Suprapubic skin (tissue), 3 donors: ENCODE measurements at regions not wholly inside any gene's neighbourhood (a gene's known extent, or its start where the extent isn't known, plus 50 kb on each side); places are given as distances from the start of the nearest gene placed in this dataset.

Experiments
- EP300 ChIP-seq: sonication (generic); formaldehyde crosslinking; IDR thresholded peaks from one replicate; pipeline ENCODE4 v1.6.1; 2017; ENCODE audit warnings: antibody characterized with exemption
- POLR2A ChIP-seq, 2 donors: fragments of 450-650 bp; IDR thresholded peaks; one replicate each; pipeline ENCODE4 v1.6.1; 2017; ENCODE audit warnings: antibody characterized with exemption in 2 of 2, mild to moderate bottlenecking in 2 of 2, moderate library complexity in 2 of 2
- TF ChIP-seq, protein P1 (sequence below), 2 donors: fragments of 200-600 bp in 1 of 2; fragments of 450-650 bp in 1 of 2; sonication (generic) in 1 of 2; IDR thresholded peaks; one replicate each; pipeline ENCODE4 v1.5.1; 2016 to 2019; ENCODE audit warnings: antibody characterized with exemption in 2 of 2, mild to moderate bottlenecking in 1 of 2, moderate library complexity in 1 of 2

DNA sequence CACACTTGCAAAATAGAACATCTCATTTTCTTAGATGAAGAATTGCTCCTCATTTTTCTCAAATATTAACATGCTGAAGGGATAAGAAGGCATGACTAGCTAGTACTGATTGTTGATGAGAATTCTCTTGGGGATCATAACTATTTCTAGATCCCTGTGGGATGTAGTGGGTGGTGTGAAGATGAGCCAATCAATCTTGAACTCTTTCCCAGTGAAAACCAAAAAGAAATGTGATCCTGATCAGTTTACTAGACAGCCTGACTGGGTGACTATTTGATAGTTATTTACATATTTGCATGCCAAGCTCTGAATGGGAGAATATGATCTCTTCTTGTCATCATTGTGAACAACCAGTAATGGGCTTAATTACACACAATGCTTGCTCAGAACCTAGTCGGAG lies 63.7 kb downstream of the ZIC1 start:
- no peak for TF ChIP-seq POLR2A (IDR thresholded peaks at IDR 0.05)
- TF ChIP-seq, protein P1, sequence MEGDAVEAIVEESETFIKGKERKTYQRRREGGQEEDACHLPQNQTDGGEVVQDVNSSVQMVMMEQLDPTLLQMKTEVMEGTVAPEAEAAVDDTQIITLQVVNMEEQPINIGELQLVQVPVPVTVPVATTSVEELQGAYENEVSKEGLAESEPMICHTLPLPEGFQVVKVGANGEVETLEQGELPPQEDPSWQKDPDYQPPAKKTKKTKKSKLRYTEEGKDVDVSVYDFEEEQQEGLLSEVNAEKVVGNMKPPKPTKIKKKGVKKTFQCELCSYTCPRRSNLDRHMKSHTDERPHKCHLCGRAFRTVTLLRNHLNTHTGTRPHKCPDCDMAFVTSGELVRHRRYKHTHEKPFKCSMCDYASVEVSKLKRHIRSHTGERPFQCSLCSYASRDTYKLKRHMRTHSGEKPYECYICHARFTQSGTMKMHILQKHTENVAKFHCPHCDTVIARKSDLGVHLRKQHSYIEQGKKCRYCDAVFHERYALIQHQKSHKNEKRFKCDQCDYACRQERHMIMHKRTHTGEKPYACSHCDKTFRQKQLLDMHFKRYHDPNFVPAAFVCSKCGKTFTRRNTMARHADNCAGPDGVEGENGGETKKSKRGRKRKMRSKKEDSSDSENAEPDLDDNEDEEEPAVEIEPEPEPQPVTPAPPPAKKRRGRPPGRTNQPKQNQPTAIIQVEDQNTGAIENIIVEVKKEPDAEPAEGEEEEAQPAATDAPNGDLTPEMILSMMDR (IDR thresholded peaks at IDR 0.05), result no peak
- no peak for TF ChIP-seq EP300
